HUES48 (cell line): ENCODE measurements at regions not wholly inside any gene's neighbourhood (a gene's known extent, or its start where the extent isn't known, plus 50 kb on each side); places are given as distances from the start of the nearest gene placed in this dataset.
"Not testable (repeated sequence)": the region's sequence is repeated elsewhere in the genome, so short reads cannot be mapped to it uniquely, and the experiment has no call there.

Experiments used
- H3K27ac ChIP-seq: one replicate; pipeline ENCODE4 v1.7.0; 2013; ENCODE audit warnings: low read depth, low read length, inconsistent platforms
- H3K27me3 ChIP-seq: 2 replicates; pipeline ENCODE4 v1.6.1; 2013; ENCODE audit warnings: mild to moderate bottlenecking, low read length; ENCODE audit not compliant: control insufficient read depth, insufficient read depth
- H3K36me3 ChIP-seq: 2 replicates; pipeline ENCODE4 v1.6.1; 2013; ENCODE audit warnings: low read length; ENCODE audit not compliant: control insufficient read depth, insufficient read depth
- H3K4me1 ChIP-seq: 2 replicates; pipeline ENCODE4 v1.6.1; 2013; ENCODE audit warnings: mild to moderate bottlenecking, low read length; ENCODE audit not compliant: control insufficient read depth, insufficient read depth
- H3K4me3 ChIP-seq: 2 replicates; pipeline ENCODE4 v1.5.1; 2013; ENCODE audit warnings: mild to moderate bottlenecking, low read depth, low read length
- H3K9ac ChIP-seq: 2 replicates; pipeline ENCODE4 v1.6.1; 2013; ENCODE audit warnings: mild to moderate bottlenecking, low read depth, low read length, moderate library complexity
- H3K9me3 ChIP-seq: 2 replicates; pipeline ENCODE4 v1.6.1; 2013; ENCODE audit warnings: low read length; ENCODE audit not compliant: control insufficient read depth, insufficient read depth

- Histone ChIP-seq H3K27ac (no peak overlapping the region), H3K36me3 (no peaks in the 10 kb centered on the region), H3K9me3 (no peaks in the 10 kb centered on the region), H3K4me1 (peaks cover 8% of the 10 kb centered on the region; the same call in 1 of the 2 replicates), H3K9ac (no peak overlapping the region), H3K27me3 (no peaks in the 10 kb centered on the region), H3K4me3 (no peak overlapping the region)
Measured at GRCh38 chr6:167409079-167409478, 84.2 kb downstream of the TTLL2 start.

- Histone ChIP-seq H3K4me1 (peaks cover 8% of the 10 kb centered on the region; the same call in 1 of the 2 replicates), H3K9ac (no peak overlapping the region), H3K27me3 (no peaks in the 10 kb centered on the region), H3K36me3 (no peaks in the 10 kb centered on the region), H3K27ac (no peak overlapping the region), H3K4me3 (no peak overlapping the region), H3K9me3 (no peaks in the 10 kb centered on the region)
Measured at GRCh38 chr6:167409694-167410093, 84.8 kb downstream of the TTLL2 start.

- H3K4me1 ChIP-seq: peaks cover 8% of the 10 kb centered on the region; the same call in 1 of the 2 replicates
- no peaks in the 10 kb centered on the region for H3K27me3 ChIP-seq
- H3K4me3 ChIP-seq: no peak overlapping the region
- H3K27ac ChIP-seq: no peak overlapping the region
- H3K9ac ChIP-seq: no peak overlapping the region
- no peaks in the 10 kb centered on the region for H3K9me3 ChIP-seq
- no peaks in the 10 kb centered on the region for H3K36me3 ChIP-seq
Measured at GRCh38 chr6:167410462-167410861, 85.6 kb downstream of the TTLL2 start.

- Histone ChIP-seq H3K4me3 (no peak overlapping the region), H3K9me3 (no peaks in the 10 kb centered on the region), H3K36me3 (no peaks in the 10 kb centered on the region), H3K27ac (no peak overlapping the region), H3K4me1 (peaks cover 3% of the 10 kb centered on the region; the same call in 1 of the 2 replicates), H3K9ac (no peak overlapping the region), H3K27me3 (no peaks in the 10 kb centered on the region)
Measured at GRCh38 chr6:167412506-167412905, 87.6 kb downstream of the TTLL2 start.

GRCh38 chr6:167415441-167415961, 90.6 kb downstream of the TTLL2 start:
- Histone ChIP-seq H3K27me3 (no peaks in the 10 kb centered on the region), H3K36me3 (no peaks in the 10 kb centered on the region), H3K27ac (no peak overlapping the region), H3K9ac (no peak overlapping the region), H3K4me3 (no peak overlapping the region), H3K9me3 (no peaks in the 10 kb centered on the region), H3K4me1 (no peaks in the 10 kb centered on the region; the same call in 1 of the 2 replicates)

- H3K36me3 ChIP-seq: no peaks in the 10 kb centered on the region
- no peaks in the 10 kb centered on the region for H3K9me3 ChIP-seq
- H3K4me1 ChIP-seq: 0 out of 2 replicates have a peak, but pooled peaks cover 3% of the 10 kb centered on the region
- no peak overlapping the region for H3K9ac ChIP-seq
- H3K4me3 ChIP-seq: no peak overlapping the region
- H3K27me3 ChIP-seq: no peaks in the 10 kb centered on the region
- H3K27ac ChIP-seq: no peak overlapping the region
Measured at GRCh38 chr6:167416676-167417430, 92.0 kb downstream of the TTLL2 start.

- Histone ChIP-seq H3K9me3 (no peaks in the 10 kb centered on the region), H3K27me3 (no peaks in the 10 kb centered on the region), H3K4me1 (0 out of 2 replicates have a peak, but pooled peaks cover 3% of the 10 kb centered on the region), H3K27ac (no peak overlapping the region), H3K4me3 (no peak overlapping the region), H3K36me3 (no peaks in the 10 kb centered on the region), H3K9ac (no peak overlapping the region)
Measured at GRCh38 chr6:167420177-167420576, 95.3 kb downstream of the TTLL2 start.

- no peak overlapping the region for H3K27ac ChIP-seq
- 0 out of 2 replicates have a peak, but pooled peaks cover 3% of the 10 kb centered on the region for H3K4me1 ChIP-seq
- H3K4me3 ChIP-seq: no peak overlapping the region
Measured at GRCh38 chr6:167420858-167421766, 96.2 kb downstream of the TTLL2 start.

GRCh38 chr6:167421944-167422343, 97.1 kb downstream of the TTLL2 start:
- H3K9ac ChIP-seq, H3K4me1 ChIP-seq, H3K4me3 ChIP-seq, H3K27ac ChIP-seq, H3K36me3 ChIP-seq, H3K27me3 ChIP-seq, H3K9me3 ChIP-seq: not testable (repeated sequence)

More at GRCh38 chr6:167420858-167421766, 96.2 kb downstream of the TTLL2 start:
- Histone ChIP-seq H3K9me3 (no peaks in the 10 kb centered on the region), H3K36me3 (no peaks in the 10 kb centered on the region), H3K9ac (no peak overlapping the region), H3K27me3 (no peaks in the 10 kb centered on the region)

GRCh38 chr6:167422934-167423333, 98.0 kb downstream of the TTLL2 start:
- Histone ChIP-seq H3K36me3 (no peaks in the 10 kb centered on the region), H3K4me1 (0 out of 2 replicates have a peak, but pooled peaks cover 3% of the 10 kb centered on the region), H3K4me3 (no peak overlapping the region), H3K9me3 (no peaks in the 10 kb centered on the region), H3K27ac (no peak overlapping the region), H3K9ac (no peak overlapping the region), H3K27me3 (no peaks in the 10 kb centered on the region)
